SU-DHL-6 (cell line): ENCODE measurements at regions not wholly inside any gene's neighbourhood (a gene's known extent, or its start where the extent isn't known, plus 50 kb on each side); places are given as distances from the start of the nearest gene placed in this dataset.

ENCODE experiments used
- CTCF ChIP-seq: fragments of 200-600 bp; sonication (generic); IDR thresholded peaks from one replicate; pipeline ENCODE4 v1.5.1; 2017; ENCODE audit warnings: antibody characterized with exemption, mild to moderate bottlenecking, low read length, moderate library complexity; ENCODE audit not compliant: insufficient read depth, poor library complexity, severe bottlenecking
- EZH2phosphoT487 ChIP-seq: fragments of 200-600 bp; sonication (generic), shearing (Covaris generic); conservative IDR thresholded peaks from 2 replicates; pipeline ENCODE4 v1.6.1; 2018; ENCODE audit warnings: mild to moderate bottlenecking, antibody characterized with exemption, low read length, moderate library complexity, mixed read lengths

GRCh38 chr15:70385711-70386110, 288.0 kb upstream of the TLE3 start:
- TF ChIP-seq CTCF (no peak), EZH2phosphoT487 (no peak)
